ENCODE measurements at regions not wholly inside any gene's neighbourhood (a gene's known extent, or its start where the extent isn't known, plus 50 kb on each side); places are given as distances from the start of the nearest gene placed in this dataset.

DNA sequence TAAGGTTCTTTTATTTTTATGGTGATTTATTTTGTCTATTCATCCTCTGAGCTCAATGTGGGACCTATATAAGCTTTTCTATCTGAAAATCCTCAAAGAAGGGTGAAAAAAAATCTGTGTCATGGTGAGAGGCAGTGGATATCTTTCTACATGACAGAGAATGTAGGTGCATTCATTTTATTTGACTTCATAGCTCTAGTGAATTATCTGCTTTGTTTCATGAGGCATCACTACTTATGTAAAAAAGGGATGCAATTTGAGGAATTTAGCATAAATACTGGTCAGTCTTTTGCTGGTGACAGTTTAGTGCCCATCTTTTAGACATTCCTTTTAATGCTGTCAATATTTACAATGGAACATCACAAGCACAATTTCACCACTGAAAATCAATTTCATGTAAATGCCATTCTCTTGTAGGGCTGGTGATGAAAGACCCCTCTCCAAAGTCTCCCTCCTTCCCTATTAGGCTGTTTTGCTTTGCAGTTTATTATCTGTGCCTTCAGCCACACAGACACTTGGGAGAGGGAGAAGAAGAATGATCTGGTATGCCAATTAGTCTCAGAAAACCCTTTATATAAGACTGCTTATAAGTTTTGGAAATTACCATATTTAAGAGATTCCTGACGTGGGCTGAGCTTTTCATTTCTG lies 148.3 kb upstream of the NXPH2 start:
- H3K27ac ChIP-seq, result no peak overlapping the region
- TF ChIP-seq ZFX (IDR thresholded peaks at IDR 0.05) (no peak), CTCF (conservative IDR thresholded peaks at IDR 0.05) (no peak)

DNA sequence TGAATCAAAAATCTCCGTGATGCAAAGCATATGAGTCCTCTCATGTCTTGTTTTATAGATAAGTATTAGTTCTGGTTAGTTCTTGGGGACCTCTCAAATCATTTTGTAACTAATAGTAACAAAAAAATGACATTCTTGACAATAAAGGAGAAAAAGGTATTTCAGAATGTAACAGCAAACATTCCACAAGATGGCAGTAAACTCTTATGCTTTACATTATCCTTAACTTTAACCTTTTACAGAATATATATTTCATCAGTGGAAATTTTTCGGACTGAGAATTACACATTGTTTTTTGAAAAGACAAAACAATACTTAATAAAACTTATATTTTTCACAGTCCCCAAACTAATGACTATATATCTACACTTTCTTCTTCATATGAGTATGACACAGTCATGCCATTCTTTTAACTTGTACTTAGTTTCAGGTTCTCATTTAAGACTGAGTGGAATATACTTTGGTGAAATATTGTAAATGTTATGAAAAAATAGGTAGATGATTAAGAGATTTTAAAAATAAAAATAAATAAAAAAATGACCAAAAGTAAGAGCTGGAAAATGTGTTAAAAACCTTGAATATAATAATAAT lies 142.9 kb upstream of the NXPH2 start:
- TF ChIP-seq ZFX (IDR thresholded peaks at IDR 0.05) (no peak), CTCF (conservative IDR thresholded peaks at IDR 0.05) (peak; percentile 70)
- H3K27ac ChIP-seq, result no peak overlapping the region

- TF ChIP-seq ZFX (IDR thresholded peaks at IDR 0.05), result no peak
- no peak for TF ChIP-seq CTCF (conservative IDR thresholded peaks at IDR 0.05)
Observed at GRCh38 chr2:138919120-138919747, 139.0 kb upstream of the NXPH2 start.

DNA sequence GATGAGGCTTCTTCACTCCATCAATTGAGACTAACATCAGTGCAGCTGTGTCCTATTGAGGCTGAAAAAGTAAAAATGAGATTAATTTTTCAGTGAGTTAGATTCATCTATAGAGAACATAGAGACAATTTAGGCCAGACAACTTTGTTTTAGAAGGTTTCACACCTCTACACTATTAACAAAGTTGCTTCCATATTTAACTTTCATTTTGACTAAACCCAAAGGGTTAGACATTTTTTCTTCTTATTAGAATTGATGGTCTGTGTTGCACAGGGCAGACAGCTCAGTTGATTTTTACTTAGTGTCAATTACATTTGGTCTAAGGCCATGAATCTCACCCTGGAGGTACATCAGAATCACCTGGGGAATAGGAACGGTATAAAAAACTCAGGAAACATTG lies 130.2 kb upstream of the NXPH2 start:
- H3K27ac ChIP-seq, result no peak overlapping the region
- TF ChIP-seq ZFX (IDR thresholded peaks at IDR 0.05) (no peak), CTCF (conservative IDR thresholded peaks at IDR 0.05) (no peak)

More at GRCh38 chr2:138919120-138919747, 139.0 kb upstream of the NXPH2 start:
- H3K27ac ChIP-seq, result no peak overlapping the region

GRCh38 chr2:138906549-138906948 lies 126.4 kb upstream of the NXPH2 start:
- H3K27ac ChIP-seq, result no peak overlapping the region
- no peak for TF ChIP-seq CTCF (conservative IDR thresholded peaks at IDR 0.05)
- TF ChIP-seq ZFX (IDR thresholded peaks at IDR 0.05), result no peak

DNA sequence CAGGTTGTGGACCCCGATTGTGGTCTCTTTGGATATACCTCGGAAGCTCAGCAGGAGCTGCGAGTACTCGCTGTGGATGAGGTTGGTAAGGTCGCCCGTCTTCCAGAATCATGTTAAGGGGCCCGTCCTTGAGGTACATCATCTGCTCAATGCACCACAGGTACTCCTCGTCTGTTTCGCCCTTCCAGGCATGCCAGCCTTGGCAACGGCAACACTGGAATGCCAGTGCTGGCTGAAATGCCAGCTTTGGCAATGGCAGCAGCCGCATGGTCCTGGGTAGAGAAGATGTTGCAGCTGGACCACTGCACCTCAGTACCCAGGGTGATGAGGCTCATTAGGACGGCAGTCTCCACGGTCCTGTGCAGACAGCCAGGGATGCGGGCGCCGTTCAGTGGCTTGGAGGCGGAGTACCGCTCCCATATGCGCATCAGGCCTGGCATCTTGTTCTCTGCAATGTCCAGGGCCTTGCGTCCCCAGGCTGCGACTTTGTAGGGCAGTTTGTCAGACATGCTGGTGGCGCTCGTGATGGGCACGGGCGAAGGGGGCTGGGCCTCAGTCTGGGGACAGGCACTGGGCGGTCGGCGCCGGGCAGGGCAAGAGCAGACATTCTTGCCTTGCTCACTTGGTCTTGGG lies 122.2 kb upstream of the NXPH2 start:
- no peak for TF ChIP-seq ZFX (IDR thresholded peaks at IDR 0.05)
- no peak for TF ChIP-seq CTCF (conservative IDR thresholded peaks at IDR 0.05)
- no peak overlapping the region for H3K27ac ChIP-seq

DNA sequence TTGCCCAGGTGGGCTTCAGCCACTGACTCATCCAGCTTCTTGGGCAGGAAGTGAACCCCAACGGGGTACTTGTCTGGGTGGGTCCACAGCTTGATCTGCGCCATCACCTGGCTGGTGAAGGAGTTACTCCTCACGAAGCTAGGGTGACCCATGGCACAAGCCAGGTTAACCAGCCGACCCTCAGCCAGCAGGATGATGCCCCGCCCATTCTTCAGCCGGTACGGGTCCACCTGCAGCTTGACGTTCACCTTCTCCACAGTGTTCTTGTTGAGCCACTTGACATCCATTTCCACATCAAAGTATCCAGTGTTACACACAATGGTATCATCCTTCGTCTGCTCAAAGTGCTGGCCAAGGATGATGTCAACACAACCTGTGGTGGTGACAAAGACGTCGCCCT lies 121.3 kb upstream of the NXPH2 start:
- no peak for TF ChIP-seq ZFX (IDR thresholded peaks at IDR 0.05)
- TF ChIP-seq CTCF (conservative IDR thresholded peaks at IDR 0.05), result no peak
- H3K27ac ChIP-seq, result no peak overlapping the region
